HEK293 (cell line): ENCODE measurements at regions not wholly inside any gene's neighbourhood (a gene's known extent, or its start where the extent isn't known, plus 50 kb on each side); places are given as distances from the start of the nearest gene placed in this dataset.

ENCODE experiments used
- CTCF ChIA-PET: fragments of 350-600 bp; formaldehyde crosslinking; extraction: SDS; loops from one replicate; lab custom pipeline; 2021; ENCODE audit warnings: antibody characterized with exemption; lab: Yijun Ruan, JAX
- POLR2A ChIA-PET: fragments of 300-600 bp; formaldehyde crosslinking; extraction: SDS; loops from one replicate; lab custom pipeline; 2020; ENCODE audit warnings: antibody characterized with exemption, inconsistent platforms; lab: Yijun Ruan, JAX
- H3K27ac ChIP-seq: fragments of 200-500 bp; sonication (Bioruptor generic); 2 replicates; pipeline ENCODE4 v1.5.1; 2014; ENCODE audit warnings: low read depth, low read length, control low read depth, inconsistent platforms; ENCODE audit errors: extremely low read depth
- H3K36me3 ChIP-seq, 2 experiments: fragments of 200-500 bp in 1 of 2; sonication (Bioruptor generic) in 1 of 2; 1 replicate in 1 of 2; 2 replicates in 1 of 2; pipeline ENCODE4 v1.5.1; 2014 to 2017; ENCODE audit warnings: inconsistent platforms in 2 of 2, low read length in 2 of 2; ENCODE audit not compliant: control insufficient read depth in 2 of 2, insufficient read depth in 1 of 2
- H3K4me1 ChIP-seq: fragments of 200-500 bp; sonication (Bioruptor generic); 2 replicates; pipeline ENCODE4 v1.5.1; 2014; ENCODE audit warnings: mild to moderate bottlenecking, low read length, inconsistent platforms; ENCODE audit not compliant: control insufficient read depth, insufficient read depth
- H3K4me3 ChIP-seq: 2 replicates; pipeline ENCODE4 v1.5.1; 2011; ENCODE audit warnings: low read depth, mild to moderate bottlenecking, control low read depth, low read length, moderate library complexity
- H3K9me3 ChIP-seq: fragments of 200-500 bp; sonication (Bioruptor generic); 2 replicates; pipeline ENCODE4 v1.5.1; 2014; ENCODE audit warnings: low read depth, low read length, inconsistent platforms; ENCODE audit not compliant: control insufficient read depth, insufficient read depth
- CTCF ChIP-seq: fragments of 450-650 bp; formaldehyde crosslinking; IDR thresholded peaks from 2 replicates; pipeline ENCODE4 v1.5.1; 2016; ENCODE audit warnings: missing biosample characterization, missing genetic modification characterization
- GLI2 ChIP-seq: fragments of 450-650 bp; formaldehyde crosslinking; IDR thresholded peaks from 2 replicates; pipeline ENCODE4; 2017; ENCODE audit warnings: missing biosample characterization, missing genetic modification characterization, low read depth, borderline replicate concordance
- MEIS1 ChIP-seq: sonication (generic); formaldehyde crosslinking; IDR thresholded peaks from 2 replicates; pipeline ENCODE4 v1.8.1; 2022; ENCODE audit warnings: missing genetic modification reagents, mild to moderate bottlenecking, borderline replicate concordance
- MYNN ChIP-seq: fragments of 450-650 bp; formaldehyde crosslinking; IDR thresholded peaks from 2 replicates; pipeline ENCODE4 v1.5.1; 2016; ENCODE audit warnings: missing biosample characterization, missing genetic modification characterization, borderline replicate concordance
- RBAK ChIP-seq: fragments of 450-650 bp; formaldehyde crosslinking; IDR thresholded peaks from 2 replicates; pipeline ENCODE4 v1.5.1; 2016; ENCODE audit warnings: missing biosample characterization, missing genetic modification characterization
- ZBTB17 ChIP-seq: fragments of 450-650 bp; formaldehyde crosslinking; IDR thresholded peaks from 2 replicates; pipeline ENCODE4 v1.5.1; 2016; ENCODE audit warnings: missing biosample characterization, missing genetic modification characterization
- ZEB2 ChIP-seq: fragments of 450-650 bp; formaldehyde crosslinking; IDR thresholded peaks from 2 replicates; pipeline ENCODE4 v1.5.1; 2016; ENCODE audit warnings: missing biosample characterization, missing genetic modification characterization
- ZNF133 ChIP-seq: fragments of 450-650 bp; formaldehyde crosslinking; IDR thresholded peaks from 2 replicates; pipeline ENCODE4 v1.5.1; 2016; ENCODE audit warnings: missing biosample characterization, missing genetic modification characterization
- ZNF324 ChIP-seq: fragments of 450-650 bp; formaldehyde crosslinking; IDR thresholded peaks from 2 replicates; pipeline ENCODE4 v1.5.1; 2016; ENCODE audit warnings: missing biosample characterization, missing genetic modification characterization
- ZNF394 ChIP-seq: fragments of 450-650 bp; formaldehyde crosslinking; IDR thresholded peaks from 2 replicates; pipeline ENCODE4 v1.5.1; 2016; ENCODE audit warnings: missing biosample characterization, missing genetic modification characterization, mild to moderate bottlenecking, moderate library complexity, borderline replicate concordance
- ZNF521 ChIP-seq: fragments of 450-650 bp; formaldehyde crosslinking; IDR thresholded peaks from 2 replicates; pipeline ENCODE4 v1.5.1; 2017; ENCODE audit warnings: missing biosample characterization, mild to moderate bottlenecking, missing genetic modification characterization
- ZNF626 ChIP-seq: fragments of 450-650 bp; sonication (Bioruptor Pico); formaldehyde crosslinking; IDR thresholded peaks from 2 replicates; pipeline ENCODE4 v1.5.1; 2018; ENCODE audit warnings: missing biosample characterization, missing genetic modification characterization, inconsistent platforms
- ZNF664 ChIP-seq: fragments of 450-650 bp; formaldehyde crosslinking; IDR thresholded peaks from 2 replicates; pipeline ENCODE4 v1.5.1; 2016; ENCODE audit warnings: missing biosample characterization, missing genetic modification characterization
- ZNF701 ChIP-seq: fragments of 450-650 bp; formaldehyde crosslinking; IDR thresholded peaks from 2 replicates; pipeline ENCODE4 v1.5.1; 2016; ENCODE audit warnings: missing biosample characterization, missing genetic modification characterization
- ZNF792 ChIP-seq: fragments of 450-650 bp; formaldehyde crosslinking; IDR thresholded peaks from 2 replicates; pipeline ENCODE4 v1.5.1; 2016; ENCODE audit warnings: missing biosample characterization, missing genetic modification characterization
- ZNF830 ChIP-seq: fragments of 450-650 bp; IDR thresholded peaks from 2 replicates; pipeline ENCODE4 v1.5.0; 2018; ENCODE audit warnings: missing biosample characterization, missing genetic modification characterization, low read depth, mild to moderate bottlenecking, moderate library complexity
- ZSCAN16 ChIP-seq: fragments of 450-650 bp; formaldehyde crosslinking; IDR thresholded peaks from 2 replicates; pipeline ENCODE4 v1.5.1; 2016; ENCODE audit warnings: missing biosample characterization, missing genetic modification characterization
- ZXDB ChIP-seq: fragments of 450-650 bp; formaldehyde crosslinking; IDR thresholded peaks from 2 replicates; pipeline ENCODE4 v1.5.1; 2016; ENCODE audit warnings: missing biosample characterization, missing genetic modification characterization
- TF ChIP-seq, protein P1 (sequence below): fragments of 450-650 bp; IDR thresholded peaks from 2 replicates; pipeline ENCODE4 v1.5.1; 2018; ENCODE audit warnings: missing biosample characterization, mild to moderate bottlenecking, missing genetic modification characterization
- TF ChIP-seq, protein P2 (sequence below): fragments of 450-650 bp; formaldehyde crosslinking; IDR thresholded peaks from 2 replicates; pipeline ENCODE4 v1.5.1; 2017; ENCODE audit warnings: missing biosample characterization, missing genetic modification characterization
- TF ChIP-seq, protein P3 (sequence below): fragments of 450-650 bp; formaldehyde crosslinking; IDR thresholded peaks from 2 replicates; pipeline ENCODE4 v1.5.1; 2016; ENCODE audit warnings: missing biosample characterization, missing genetic modification characterization
- TF ChIP-seq, protein P4 (sequence below): fragments of 450-650 bp; formaldehyde crosslinking; IDR thresholded peaks from 2 replicates; pipeline ENCODE4 v1.5.1; 2016; ENCODE audit warnings: missing biosample characterization, missing genetic modification characterization

GRCh38 chr4:65880594-65880993 lies 210.3 kb upstream of the EPHA5 start:
- H3K27ac ChIP-seq, result no peak overlapping the region

GRCh38 chr4:65868096-65868824 lies 198.0 kb upstream of the EPHA5 start:
- Histone ChIP-seq H3K4me1 (no peaks in the 10 kb centered on the region), H3K36me3 (no peaks in the 10 kb centered on the region), H3K27ac (no peak overlapping the region), H3K4me3 (no peak overlapping the region), H3K9me3 (no peaks in the 10 kb centered on the region)
- ChIA-PET POLR2A (no interaction called here), CTCF (interaction anchor here (0.7 kb wide), 1 partner anchor 84 kb away, joined by 3 read pairs; no protein-coding TSS in a partner anchor)
- TF ChIP-seq ZEB2 (tag by site-specific recombination) (no peak), MYNN (tag by site-specific recombination) (no peak), ZNF792 (tag by site-specific recombination) (no peak), ZXDB (no peak), ZNF701 (tag by site-specific recombination) (no peak), ZNF830 (tag by site-specific recombination) (no peak), ZSCAN16 (tag by site-specific recombination) (no peak), ZNF626 (tag by site-specific recombination) (no peak), ZBTB17 (tag by site-specific recombination) (no peak), ZNF133 (tag by site-specific recombination) (no peak), MEIS1 (CRISPR knock-in tag) (no peak), ZNF394 (tag by site-specific recombination) (no peak), ZNF521 (tag by site-specific recombination) (no peak), GLI2 (no peak)
- TF ChIP-seq, protein P1, sequence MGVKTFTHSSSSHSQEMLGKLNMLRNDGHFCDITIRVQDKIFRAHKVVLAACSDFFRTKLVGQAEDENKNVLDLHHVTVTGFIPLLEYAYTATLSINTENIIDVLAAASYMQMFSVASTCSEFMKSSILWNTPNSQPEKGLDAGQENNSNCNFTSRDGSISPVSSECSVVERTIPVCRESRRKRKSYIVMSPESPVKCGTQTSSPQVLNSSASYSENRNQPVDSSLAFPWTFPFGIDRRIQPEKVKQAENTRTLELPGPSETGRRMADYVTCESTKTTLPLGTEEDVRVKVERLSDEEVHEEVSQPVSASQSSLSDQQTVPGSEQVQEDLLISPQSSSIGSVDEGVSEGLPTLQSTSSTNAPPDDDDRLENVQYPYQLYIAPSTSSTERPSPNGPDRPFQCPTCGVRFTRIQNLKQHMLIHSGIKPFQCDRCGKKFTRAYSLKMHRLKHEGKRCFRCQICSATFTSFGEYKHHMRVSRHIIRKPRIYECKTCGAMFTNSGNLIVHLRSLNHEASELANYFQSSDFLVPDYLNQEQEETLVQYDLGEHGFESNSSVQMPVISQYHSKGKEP, result no peak
- TF ChIP-seq, protein P2, sequence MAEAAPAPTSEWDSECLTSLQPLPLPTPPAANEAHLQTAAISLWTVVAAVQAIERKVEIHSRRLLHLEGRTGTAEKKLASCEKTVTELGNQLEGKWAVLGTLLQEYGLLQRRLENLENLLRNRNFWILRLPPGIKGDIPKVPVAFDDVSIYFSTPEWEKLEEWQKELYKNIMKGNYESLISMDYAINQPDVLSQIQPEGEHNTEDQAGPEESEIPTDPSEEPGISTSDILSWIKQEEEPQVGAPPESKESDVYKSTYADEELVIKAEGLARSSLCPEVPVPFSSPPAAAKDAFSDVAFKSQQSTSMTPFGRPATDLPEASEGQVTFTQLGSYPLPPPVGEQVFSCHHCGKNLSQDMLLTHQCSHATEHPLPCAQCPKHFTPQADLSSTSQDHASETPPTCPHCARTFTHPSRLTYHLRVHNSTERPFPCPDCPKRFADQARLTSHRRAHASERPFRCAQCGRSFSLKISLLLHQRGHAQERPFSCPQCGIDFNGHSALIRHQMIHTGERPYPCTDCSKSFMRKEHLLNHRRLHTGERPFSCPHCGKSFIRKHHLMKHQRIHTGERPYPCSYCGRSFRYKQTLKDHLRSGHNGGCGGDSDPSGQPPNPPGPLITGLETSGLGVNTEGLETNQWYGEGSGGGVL (tag by site-specific recombination), result no peak

More at GRCh38 chr4:65880594-65880993, 210.3 kb upstream of the EPHA5 start:
- CTCF ChIA-PET, result no interaction called here
- Histone ChIP-seq H3K36me3 (no peaks in the 10 kb centered on the region), H3K4me3 (no peak overlapping the region), H3K9me3 (no peaks in the 10 kb centered on the region), H3K4me1 (no peaks in the 10 kb centered on the region)
- TF ChIP-seq RBAK (tag by site-specific recombination) (no peak), CTCF (tag by site-specific recombination) (no peak), ZNF664 (tag by site-specific recombination) (no peak), ZNF324 (tag by site-specific recombination) (no peak)
- TF ChIP-seq, protein P3, sequence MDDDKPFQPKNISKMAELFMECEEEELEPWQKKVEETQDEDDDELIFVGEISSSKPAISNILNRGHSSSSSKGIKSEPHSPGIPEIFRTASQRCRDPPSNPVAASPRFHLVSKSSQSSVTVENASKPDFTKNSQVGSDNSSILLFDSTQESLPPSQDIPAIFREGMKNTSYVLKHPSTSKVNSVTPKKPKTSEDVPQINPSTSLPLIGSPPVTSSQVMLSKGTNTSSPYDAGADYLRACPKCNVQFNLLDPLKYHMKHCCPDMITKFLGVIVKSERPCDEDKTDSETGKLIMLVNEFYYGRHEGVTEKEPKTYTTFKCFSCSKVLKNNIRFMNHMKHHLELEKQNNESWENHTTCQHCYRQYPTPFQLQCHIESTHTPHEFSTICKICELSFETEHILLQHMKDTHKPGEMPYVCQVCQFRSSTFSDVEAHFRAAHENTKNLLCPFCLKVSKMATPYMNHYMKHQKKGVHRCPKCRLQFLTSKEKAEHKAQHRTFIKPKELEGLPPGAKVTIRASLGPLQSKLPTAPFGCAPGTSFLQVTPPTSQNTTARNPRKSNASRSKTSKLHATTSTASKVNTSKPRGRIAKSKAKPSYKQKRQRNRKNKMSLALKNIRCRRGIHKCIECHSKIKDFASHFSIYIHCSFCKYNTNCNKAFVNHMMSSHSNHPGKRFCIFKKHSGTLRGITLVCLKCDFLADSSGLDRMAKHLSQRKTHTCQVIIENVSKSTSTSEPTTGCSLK (tag by site-specific recombination), result no peak
- TF ChIP-seq, protein P4, sequence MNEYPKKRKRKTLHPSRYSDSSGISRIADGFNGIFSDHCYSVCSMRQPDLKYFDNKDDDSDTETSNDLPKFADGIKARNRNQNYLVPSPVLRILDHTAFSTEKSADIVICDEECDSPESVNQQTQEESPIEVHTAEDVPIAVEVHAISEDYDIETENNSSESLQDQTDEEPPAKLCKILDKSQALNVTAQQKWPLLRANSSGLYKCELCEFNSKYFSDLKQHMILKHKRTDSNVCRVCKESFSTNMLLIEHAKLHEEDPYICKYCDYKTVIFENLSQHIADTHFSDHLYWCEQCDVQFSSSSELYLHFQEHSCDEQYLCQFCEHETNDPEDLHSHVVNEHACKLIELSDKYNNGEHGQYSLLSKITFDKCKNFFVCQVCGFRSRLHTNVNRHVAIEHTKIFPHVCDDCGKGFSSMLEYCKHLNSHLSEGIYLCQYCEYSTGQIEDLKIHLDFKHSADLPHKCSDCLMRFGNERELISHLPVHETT (tag by site-specific recombination), result no peak
- POLR2A ChIA-PET, result no interaction called here
